Tongue (tissue), 1 donor: ENCODE measurements at regions not wholly inside any gene's neighbourhood (a gene's known extent, or its start where the extent isn't known, plus 50 kb on each side); places are given as distances from the start of the nearest gene placed in this dataset.

Experiments used
- DNase-seq: peaks from one replicate; pipeline ENCODE4 v3.0.0-alpha.2; 2015

GRCh38 chr22:27480487-27480886, 321.1 kb downstream of the MN1 start:
- peak; percentile 77 for DNase-seq

- no peak for DNase-seq
Observed at GRCh38 chr22:27482402-27482801, 319.2 kb downstream of the MN1 start.

GRCh38 chr22:27483095-27483785, 318.3 kb downstream of the MN1 start:
- no peak for DNase-seq

GRCh38 chr22:27485842-27486241, 315.7 kb downstream of the MN1 start:
- DNase-seq, result no peak

GRCh38 chr22:27487600-27488452, 313.7 kb downstream of the MN1 start:
- DNase-seq, result no peak

GRCh38 chr22:27488456-27489177, 312.9 kb downstream of the MN1 start:
- no peak for DNase-seq

GRCh38 chr22:27489178-27489675, 312.3 kb downstream of the MN1 start:
- DNase-seq, result no peak

- DNase-seq, result no peak
Observed at GRCh38 chr22:27490080-27490479, 311.5 kb downstream of the MN1 start.

GRCh38 chr22:27491888-27492287, 309.7 kb downstream of the MN1 start:
- DNase-seq, result no peak

GRCh38 chr22:27492566-27493201, 308.9 kb downstream of the MN1 start:
- DNase-seq, result no peak

- DNase-seq, result no peak
Observed at GRCh38 chr22:27493796-27494195, 307.8 kb downstream of the MN1 start.

- DNase-seq, result no peak
Observed at GRCh38 chr22:27494785-27495184, 306.8 kb downstream of the MN1 start.

GRCh38 chr22:27495325-27495724, 306.2 kb downstream of the MN1 start:
- DNase-seq, result no peak

- no peak for DNase-seq
Observed at GRCh38 chr22:27499121-27499520, 302.4 kb downstream of the MN1 start.

- DNase-seq, result peak; percentile 70
Observed at GRCh38 chr22:27501191-27501936, 300.2 kb downstream of the MN1 start.

GRCh38 chr22:27502327-27502726, 299.2 kb downstream of the MN1 start:
- DNase-seq, result no peak

GRCh38 chr22:27504360-27505253, 296.9 kb downstream of the MN1 start:
- DNase-seq, result peak; percentile 76

- no peak for DNase-seq
Observed at GRCh38 chr22:27507111-27507611, 294.4 kb downstream of the MN1 start.

- DNase-seq, result no peak
Observed at GRCh38 chr22:27507935-27508526, 293.5 kb downstream of the MN1 start.
